ENCODE measurements at regions not wholly inside any gene's neighbourhood (a gene's known extent, or its start where the extent isn't known, plus 50 kb on each side); places are given as distances from the start of the nearest gene placed in this dataset.

GRCh38 chr4:170775851-170776250, 686.1 kb upstream of the AADAT start:
- DNase-seq (ENCODE audit: insufficient read length, low spot score, missing footprints): peak; percentile 17
- no peak overlapping the region for H3K4me3 ChIP-seq (ENCODE audit: insufficient read depth, low read length)
- no peaks in the 10 kb centered on the region for H3K27me3 ChIP-seq (ENCODE audit: insufficient read depth, low read length)
- H3K9me3 ChIP-seq (ENCODE audit: low read depth, low read length): no peaks in the 10 kb centered on the region
- H3K79me2 ChIP-seq (ENCODE audit: insufficient read depth, low read length): no peaks in the 10 kb centered on the region
- H3K36me3 ChIP-seq (ENCODE audit: insufficient read depth, low read length): no peaks in the 10 kb centered on the region
- H3K4me2 ChIP-seq (ENCODE audit: insufficient read depth, low read length): no peak overlapping the region
- H3K27ac ChIP-seq (ENCODE audit: low read depth, low read length): no peak overlapping the region
- H3K4me1 ChIP-seq (ENCODE audit: insufficient read depth, low read length): no peaks in the 10 kb centered on the region
- H4K20me1 ChIP-seq (ENCODE audit: insufficient read depth, low read length): no peaks in the 10 kb centered on the region
- no peak overlapping the region for H2AFZ ChIP-seq (ENCODE audit: low read length)
- TF ChIP-seq, protein P1, sequence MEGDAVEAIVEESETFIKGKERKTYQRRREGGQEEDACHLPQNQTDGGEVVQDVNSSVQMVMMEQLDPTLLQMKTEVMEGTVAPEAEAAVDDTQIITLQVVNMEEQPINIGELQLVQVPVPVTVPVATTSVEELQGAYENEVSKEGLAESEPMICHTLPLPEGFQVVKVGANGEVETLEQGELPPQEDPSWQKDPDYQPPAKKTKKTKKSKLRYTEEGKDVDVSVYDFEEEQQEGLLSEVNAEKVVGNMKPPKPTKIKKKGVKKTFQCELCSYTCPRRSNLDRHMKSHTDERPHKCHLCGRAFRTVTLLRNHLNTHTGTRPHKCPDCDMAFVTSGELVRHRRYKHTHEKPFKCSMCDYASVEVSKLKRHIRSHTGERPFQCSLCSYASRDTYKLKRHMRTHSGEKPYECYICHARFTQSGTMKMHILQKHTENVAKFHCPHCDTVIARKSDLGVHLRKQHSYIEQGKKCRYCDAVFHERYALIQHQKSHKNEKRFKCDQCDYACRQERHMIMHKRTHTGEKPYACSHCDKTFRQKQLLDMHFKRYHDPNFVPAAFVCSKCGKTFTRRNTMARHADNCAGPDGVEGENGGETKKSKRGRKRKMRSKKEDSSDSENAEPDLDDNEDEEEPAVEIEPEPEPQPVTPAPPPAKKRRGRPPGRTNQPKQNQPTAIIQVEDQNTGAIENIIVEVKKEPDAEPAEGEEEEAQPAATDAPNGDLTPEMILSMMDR (IDR thresholded peaks at IDR 0.05; ENCODE audit: extremely low read depth, low read depth, low read length): no peak

DNA sequence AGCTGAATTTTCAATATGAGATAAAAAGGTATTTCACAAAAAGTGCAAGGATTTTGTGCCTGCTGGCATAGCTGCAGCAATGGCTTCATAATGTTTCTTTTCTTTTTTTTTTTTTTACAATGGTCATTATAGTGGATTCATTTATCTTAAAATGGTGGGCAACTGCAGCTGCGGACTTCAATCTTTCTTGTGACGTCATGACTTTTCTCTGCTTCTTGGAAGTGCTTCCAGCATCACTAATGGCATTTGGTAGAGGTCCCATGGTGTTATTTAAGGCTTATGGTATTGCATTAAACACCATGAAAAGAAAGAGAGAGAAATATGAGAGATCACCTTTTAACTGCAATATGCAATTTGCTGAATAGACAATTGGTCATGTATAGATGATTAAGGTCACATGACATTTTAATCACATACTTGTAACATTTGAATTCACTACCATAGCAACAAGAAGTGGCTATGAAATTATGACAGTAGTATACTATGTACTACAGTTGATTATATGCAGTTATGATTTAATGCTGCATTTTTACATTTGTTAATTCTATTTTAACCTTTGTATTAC, 684.0 kb upstream of the AADAT start:
- Histone ChIP-seq H3K36me3 (ENCODE audit: insufficient read depth, low read length) (no peaks in the 10 kb centered on the region), H4K20me1 (ENCODE audit: insufficient read depth, low read length) (no peaks in the 10 kb centered on the region), H3K9me3 (ENCODE audit: low read depth, low read length) (no peaks in the 10 kb centered on the region), H3K79me2 (ENCODE audit: insufficient read depth, low read length) (no peaks in the 10 kb centered on the region), H3K4me3 (ENCODE audit: insufficient read depth, low read length) (no peak overlapping the region), H2AFZ (ENCODE audit: low read length) (no peak overlapping the region), H3K4me1 (ENCODE audit: insufficient read depth, low read length) (no peaks in the 10 kb centered on the region), H3K27me3 (ENCODE audit: insufficient read depth, low read length) (no peaks in the 10 kb centered on the region), H3K27ac (ENCODE audit: low read depth, low read length) (no peak overlapping the region), H3K4me2 (ENCODE audit: insufficient read depth, low read length) (no peak overlapping the region)
- peak; percentile 2 for DNase-seq (ENCODE audit: insufficient read length, low spot score, missing footprints)
- TF ChIP-seq, protein P1 (IDR thresholded peaks at IDR 0.05; ENCODE audit: extremely low read depth, low read depth, low read length): no peak

DNA sequence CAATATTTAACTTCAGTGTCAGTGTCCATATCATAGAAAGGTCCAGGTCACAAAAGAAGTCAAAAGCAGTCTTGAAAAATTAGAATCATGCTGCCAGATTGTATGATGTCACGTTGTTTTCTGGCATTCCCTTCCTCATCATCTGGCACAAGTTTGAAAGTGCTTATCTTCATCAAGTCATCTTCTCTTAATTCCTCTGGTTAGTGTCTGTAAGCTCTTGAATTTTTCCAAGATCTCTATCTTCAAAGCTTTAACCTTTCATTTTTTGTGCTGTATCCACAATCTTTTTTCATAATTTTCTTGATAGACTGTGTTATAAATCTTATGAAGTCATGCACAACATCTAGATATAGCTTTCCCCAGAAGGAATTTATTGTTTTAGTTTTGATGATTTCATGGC, 682.7 kb upstream of the AADAT start:
- no peaks in the 10 kb centered on the region for H4K20me1 ChIP-seq (ENCODE audit: insufficient read depth, low read length)
- no peak for DNase-seq (ENCODE audit: insufficient read length, low spot score, missing footprints)
- H3K4me1 ChIP-seq (ENCODE audit: insufficient read depth, low read length): no peaks in the 10 kb centered on the region
- no peaks in the 10 kb centered on the region for H3K79me2 ChIP-seq (ENCODE audit: insufficient read depth, low read length)
- H3K9me3 ChIP-seq (ENCODE audit: low read depth, low read length): no peaks in the 10 kb centered on the region
- H3K4me2 ChIP-seq (ENCODE audit: insufficient read depth, low read length): no peak overlapping the region
- no peak overlapping the region for H2AFZ ChIP-seq (ENCODE audit: low read length)
- H3K36me3 ChIP-seq (ENCODE audit: insufficient read depth, low read length): no peaks in the 10 kb centered on the region
- H3K27me3 ChIP-seq (ENCODE audit: insufficient read depth, low read length): no peaks in the 10 kb centered on the region
- H3K27ac ChIP-seq (ENCODE audit: low read depth, low read length): no peak overlapping the region
- TF ChIP-seq, protein P1 (IDR thresholded peaks at IDR 0.05; ENCODE audit: extremely low read depth, low read depth, low read length): no peak
- H3K4me3 ChIP-seq (ENCODE audit: insufficient read depth, low read length): no peak overlapping the region

GRCh38 chr4:170770664-170771063, 680.9 kb upstream of the AADAT start:
- Histone ChIP-seq H3K36me3 (ENCODE audit: insufficient read depth, low read length) (no peaks in the 10 kb centered on the region), H3K27ac (ENCODE audit: low read depth, low read length) (no peak overlapping the region), H3K4me3 (ENCODE audit: insufficient read depth, low read length) (no peak overlapping the region), H2AFZ (ENCODE audit: low read length) (no peak overlapping the region), H3K79me2 (ENCODE audit: insufficient read depth, low read length) (no peaks in the 10 kb centered on the region), H3K9me3 (ENCODE audit: low read depth, low read length) (no peaks in the 10 kb centered on the region), H3K4me1 (ENCODE audit: insufficient read depth, low read length) (no peaks in the 10 kb centered on the region), H3K4me2 (ENCODE audit: insufficient read depth, low read length) (no peak overlapping the region), H4K20me1 (ENCODE audit: insufficient read depth, low read length) (no peaks in the 10 kb centered on the region), H3K27me3 (ENCODE audit: insufficient read depth, low read length) (no peaks in the 10 kb centered on the region)
- no peak for DNase-seq (ENCODE audit: insufficient read length, low spot score, missing footprints)
- TF ChIP-seq, protein P1 (IDR thresholded peaks at IDR 0.05; ENCODE audit: extremely low read depth, low read depth, low read length): no peak

Data from osteoblast (primary cell).